HG02763 (cell line): ENCODE measurements at regions not wholly inside any gene's neighbourhood (a gene's known extent, or its start where the extent isn't known, plus 50 kb on each side); places are given as distances from the start of the nearest gene placed in this dataset.

Source experiments
- ATAC-seq: cut with Tn5 transposase; IDR thresholded peaks from one replicate; pipeline ENCODE4 v1.9.1; 2021; ENCODE audit warnings: mild to moderate bottlenecking, moderate library complexity; ENCODE audit not compliant: unreplicated experiment

DNA sequence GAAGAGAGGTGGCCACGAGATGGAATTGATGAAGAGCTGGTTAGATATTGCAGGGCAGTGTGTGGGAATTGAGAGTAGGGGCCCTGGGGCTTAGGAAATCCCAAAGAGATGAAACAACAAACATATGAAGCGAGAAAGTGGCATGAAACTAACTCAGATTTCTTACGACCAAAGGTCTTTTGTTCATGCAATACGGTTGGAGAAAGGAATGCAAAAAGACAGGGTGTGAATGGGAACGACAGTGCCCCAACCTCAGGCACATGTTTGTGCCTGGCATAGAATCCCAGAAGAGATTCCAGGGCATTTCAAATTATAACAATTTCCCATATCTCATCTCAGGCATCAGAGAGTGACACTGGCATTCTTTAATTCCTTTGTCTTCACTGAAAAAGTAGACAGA, 199.2 kb downstream of the ACTL7B start:
- no peak for ATAC-seq

DNA sequence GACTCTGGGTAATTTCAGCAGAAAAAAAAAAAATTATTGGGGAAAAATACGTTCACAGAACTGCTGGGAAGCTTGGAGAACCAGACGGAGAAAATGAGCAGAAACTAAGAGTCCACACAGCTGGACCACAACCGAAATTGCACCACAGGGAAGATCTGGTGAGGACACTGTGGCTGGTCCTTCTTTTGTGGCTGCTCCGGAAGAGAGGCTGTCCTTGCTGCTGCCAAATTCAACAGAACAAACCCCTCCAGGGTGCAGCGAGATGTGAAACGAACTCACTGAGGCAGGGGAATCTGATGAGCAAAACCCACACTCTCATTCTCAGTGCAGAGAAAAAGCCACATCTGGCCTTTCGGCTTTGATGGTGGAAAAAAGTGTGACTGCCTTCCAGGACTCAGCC, 200.0 kb downstream of the ACTL7B start:
- no peak for ATAC-seq

DNA sequence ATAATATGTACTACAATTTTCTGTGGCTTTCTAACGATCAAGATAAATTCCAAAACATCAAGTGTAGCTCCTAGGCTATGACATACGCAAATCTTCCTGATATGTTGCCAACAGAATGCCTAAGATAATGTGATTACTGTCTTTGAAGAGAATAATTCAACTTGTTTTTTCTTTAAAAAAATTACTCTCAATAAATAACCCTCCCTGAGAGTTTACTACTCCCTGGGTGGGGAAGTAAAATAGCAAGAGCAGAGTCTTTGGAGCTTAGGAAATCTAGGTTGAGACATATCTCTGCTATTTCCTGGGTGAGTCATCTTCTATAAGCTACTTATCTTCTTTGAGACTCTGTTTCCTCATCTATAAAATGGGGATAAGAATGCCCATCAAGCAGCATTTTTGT, 201.2 kb downstream of the ACTL7B start:
- ATAC-seq: no peak

DNA sequence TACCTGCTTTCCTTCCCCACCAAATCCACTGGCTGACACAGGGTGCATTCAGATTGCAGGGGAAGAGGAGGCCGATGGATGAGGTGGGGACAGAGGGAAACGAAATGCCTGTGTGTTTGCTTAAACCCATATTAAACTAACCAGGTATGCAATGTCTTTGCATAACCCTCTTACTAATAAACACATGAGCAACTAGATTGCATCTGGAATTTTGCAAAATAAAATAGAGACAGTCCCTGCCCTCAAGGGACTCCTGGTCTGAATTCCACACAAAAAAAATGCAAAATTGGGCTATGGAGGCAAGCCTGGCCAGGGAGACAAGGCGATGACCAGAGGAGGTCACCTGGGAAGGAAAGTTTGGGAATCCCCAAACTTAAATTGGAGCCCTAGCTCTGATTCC, 202.9 kb downstream of the ACTL7B start:
- no peak for ATAC-seq

DNA sequence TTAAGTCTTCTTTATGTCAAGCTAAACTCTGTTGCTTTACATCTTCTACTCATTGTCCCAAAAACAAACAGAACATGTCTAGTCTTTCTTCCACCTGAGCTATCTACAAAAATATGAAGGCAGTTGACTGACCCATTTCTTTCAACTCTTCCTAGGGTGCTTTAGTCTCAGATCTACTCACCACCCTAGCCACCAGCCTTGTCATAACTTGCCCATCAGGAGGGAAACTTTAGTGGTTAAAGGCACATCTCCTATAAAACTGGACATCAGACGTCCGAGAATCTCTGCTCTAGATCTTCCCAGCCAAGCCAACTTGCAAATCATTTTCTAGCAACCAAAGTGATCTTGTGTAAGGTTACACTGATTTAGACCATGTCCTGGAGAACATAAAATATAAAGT, 205.0 kb downstream of the ACTL7B start:
- no peak for ATAC-seq

DNA sequence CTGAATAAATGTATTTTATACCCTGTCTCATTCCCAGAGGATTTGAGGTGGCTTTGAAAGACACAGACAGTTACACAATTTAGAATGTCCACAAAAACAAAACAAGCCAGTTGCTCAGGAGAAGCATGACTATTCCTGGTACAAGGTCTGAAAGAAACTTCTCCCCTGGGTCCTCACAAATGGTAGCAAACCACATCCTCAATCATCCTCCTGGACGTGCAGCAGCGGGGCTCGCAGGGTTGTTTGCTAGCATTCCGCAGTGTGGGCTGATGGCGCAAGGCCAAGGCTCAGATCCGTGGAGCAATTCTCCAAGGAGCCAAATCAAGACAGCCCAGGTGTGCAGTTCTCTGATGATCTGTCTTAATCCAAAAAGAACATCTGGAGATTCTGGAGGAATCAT, 210.3 kb downstream of the ACTL7B start:
- no peak for ATAC-seq

DNA sequence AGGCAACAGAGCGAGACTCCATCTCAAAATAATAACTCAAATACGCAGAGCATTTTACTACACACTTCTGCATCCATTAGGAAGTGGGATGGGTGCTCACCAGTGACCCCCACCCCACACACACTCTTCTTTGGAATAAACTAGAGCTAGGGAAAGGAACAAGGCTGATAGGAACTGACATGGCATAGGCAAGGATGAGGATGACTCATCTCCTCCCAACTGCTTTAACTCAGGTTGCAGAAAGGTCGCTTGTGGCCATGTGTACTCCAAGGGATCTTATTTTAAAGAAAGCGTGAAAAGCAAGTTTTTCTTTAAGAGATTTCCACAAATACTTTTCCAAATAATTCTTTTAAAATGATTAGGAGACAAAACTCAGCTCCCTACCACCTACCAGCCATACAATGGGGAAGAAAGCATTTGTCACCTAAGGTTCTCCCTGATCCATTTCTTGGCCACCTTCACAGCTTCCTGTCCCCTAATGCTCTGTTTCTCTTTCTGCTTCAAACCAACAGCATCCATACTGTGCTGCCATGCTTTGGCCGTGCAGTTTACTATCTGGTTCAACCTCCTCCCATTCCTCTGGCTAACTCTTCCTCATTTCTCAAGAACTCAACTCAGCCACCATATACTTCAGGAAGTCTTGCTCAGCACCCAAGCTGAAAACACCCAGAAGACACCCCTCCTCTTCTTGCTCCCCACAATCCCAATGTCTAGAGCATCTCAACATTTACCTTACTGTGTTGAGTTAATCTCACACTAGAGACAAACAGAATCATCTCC, 211.9 kb downstream of the ACTL7B start:
- ATAC-seq: no peak

DNA sequence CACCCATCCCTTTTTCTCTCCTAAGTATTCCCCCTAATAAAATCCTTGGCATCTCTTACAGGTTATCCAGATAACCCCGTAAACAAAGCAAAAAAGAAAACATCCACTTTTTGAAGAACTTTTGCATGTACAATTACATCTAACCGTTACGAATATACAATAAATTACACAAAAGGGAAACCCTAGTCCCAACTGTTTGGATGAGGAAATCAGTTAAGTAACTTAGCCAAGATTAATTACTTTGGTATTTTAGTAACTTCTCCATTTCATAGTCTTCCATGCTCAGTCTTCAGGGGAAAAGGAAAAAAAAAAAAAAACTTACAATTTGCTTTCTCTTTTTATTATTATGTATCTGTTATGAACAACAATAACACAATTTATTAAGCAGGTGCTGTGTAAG, 212.9 kb downstream of the ACTL7B start:
- no peak for ATAC-seq

DNA sequence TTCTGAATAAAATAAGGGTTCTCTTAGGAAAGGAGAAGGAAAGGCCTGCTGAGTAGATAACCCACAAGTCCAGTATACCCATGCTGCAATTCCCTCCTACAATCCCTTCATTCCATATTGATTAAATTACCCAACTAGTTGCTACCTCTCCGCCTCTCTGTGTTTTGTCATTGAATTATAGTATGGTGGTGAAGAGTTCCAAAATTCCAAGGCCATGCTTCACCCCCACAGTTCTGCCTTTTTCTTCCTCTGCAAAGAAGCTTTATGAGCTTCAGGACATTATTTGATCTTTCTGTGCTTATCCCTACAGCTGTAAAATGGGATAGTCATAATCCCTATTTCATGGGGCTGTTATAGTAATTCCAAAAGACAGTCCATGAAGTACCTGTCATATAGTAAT, 215.6 kb downstream of the ACTL7B start:
- ATAC-seq: no peak

DNA sequence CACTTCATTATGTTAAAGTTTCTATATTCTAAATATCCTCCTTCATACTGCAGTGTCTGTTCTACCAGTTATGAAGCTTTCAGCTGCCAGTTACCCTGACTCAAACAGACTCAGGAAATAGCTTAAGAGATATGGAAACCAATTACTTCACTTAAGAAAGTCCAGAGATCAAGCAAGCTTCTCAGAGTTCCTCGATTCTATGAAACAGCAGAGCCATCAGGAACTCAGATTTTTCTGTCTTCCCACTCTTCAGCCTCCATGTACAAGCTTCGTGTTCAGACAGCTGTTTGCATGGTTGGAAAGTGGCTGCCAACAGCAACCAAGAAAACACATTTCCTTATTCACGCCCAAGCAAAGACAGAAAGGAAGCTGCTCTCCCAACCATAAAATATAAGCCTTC, 216.1 kb downstream of the ACTL7B start:
- ATAC-seq: no peak

DNA sequence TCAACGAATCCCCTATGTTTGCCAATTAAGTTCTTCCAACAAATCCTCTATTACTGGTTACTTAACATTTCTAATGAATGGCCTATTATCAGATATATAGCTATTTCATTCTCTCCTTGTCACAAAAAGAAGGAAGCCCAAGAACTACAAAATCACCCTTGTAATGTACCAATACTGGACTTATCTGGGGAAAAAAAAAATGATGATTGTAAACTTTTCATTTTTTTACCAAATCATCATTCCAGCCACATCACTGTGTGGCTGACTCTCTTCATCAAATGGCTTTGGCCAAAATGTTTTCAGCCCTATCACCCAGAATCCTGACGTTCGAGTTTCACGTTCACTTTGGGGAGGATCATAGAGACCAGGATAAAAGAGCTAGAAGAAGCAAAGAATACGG, 216.7 kb downstream of the ACTL7B start:
- ATAC-seq: no peak

DNA sequence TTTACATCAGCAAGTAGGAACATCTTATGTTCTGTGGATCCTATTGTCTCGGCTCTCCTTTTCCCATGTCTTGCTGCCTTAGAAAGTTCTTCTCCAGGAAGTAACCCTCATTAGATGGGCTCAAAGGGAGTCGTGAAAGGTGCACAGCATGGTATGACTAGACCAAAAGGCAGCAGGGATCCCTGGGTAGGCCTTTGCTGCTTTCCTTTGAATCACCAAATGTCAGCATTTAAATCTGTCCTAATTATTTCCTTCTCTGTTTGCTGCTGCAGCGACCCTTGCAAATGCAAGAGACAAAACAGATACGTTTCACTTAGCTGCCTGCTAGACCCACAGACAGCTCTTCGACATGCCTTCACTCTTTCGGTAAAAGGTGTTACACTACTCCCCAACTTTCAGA, 218.4 kb downstream of the ACTL7B start:
- no peak for ATAC-seq

DNA sequence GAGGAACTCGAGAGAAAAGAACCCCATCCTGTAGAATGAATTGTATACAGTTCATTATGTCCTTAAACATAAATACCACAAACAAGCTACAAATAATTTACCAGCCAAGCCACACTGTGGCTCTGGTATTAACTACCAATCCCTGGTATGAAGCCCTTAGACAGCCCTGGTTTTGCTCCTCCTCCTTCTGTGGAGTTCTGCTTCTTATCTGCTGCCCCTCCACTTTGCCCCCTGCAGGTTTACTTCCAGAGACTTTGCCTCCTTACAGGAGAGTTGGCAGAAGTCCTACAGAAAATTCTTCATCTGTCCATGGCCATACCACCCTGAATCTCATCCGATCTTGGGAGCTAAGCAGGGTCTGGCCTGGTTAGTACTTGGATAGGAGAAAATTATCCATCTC, 219.8 kb downstream of the ACTL7B start:
- ATAC-seq: no peak

DNA sequence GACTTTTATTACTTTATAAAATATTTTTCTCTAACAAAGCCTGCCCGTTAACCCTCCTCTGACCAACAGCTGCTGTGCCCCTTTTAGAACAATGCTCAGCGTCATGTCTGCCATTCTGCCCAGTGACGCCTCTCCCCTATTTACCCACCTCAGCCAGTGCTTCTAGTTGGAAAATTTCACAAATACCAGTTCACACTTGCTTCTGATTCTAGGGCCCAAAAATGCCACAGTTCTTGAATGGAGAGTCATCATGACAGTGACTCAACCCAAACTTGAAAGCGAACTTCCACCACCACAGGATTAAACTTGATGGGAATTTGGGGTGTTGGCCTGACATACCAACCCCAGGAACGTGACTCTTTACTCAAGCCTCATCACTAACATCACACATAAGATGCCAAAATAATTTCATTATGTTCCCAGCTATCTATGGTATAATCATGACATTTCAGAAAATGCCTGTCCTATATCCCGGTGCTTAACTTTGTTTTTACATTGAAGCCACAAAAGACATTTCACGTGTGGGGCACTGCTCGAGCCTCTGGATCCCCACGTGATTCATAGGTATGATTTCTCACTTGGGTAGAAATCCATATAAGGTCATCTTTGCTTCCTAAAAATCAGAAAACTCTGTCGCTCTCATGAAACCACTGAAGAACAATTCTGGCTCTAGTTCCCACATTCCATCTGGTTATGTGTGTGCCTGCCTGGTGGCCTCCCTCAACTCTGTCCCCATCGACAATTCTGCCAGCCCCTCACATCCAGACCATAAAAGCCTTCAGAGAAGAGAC, 220.9 kb downstream of the ACTL7B start:
- ATAC-seq: no peak

DNA sequence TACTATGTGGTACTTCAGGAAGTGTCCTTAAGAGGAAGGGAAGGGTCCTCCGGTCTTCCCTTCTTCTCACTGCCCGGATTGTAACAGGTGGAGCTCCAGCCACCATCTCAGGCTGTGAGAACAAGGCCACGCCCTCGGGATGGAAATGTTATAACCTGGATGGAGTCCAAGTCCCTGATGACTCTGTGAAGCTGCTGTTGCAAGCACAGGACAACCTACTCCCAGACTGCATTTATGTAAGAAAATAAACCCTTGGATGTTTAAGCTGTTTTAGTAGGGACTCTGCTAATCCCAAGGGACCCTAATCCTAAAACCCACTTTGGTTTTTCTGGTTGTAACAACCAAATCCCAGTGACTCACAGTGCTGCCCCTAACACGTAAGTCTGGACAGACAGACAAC, 221.6 kb downstream of the ACTL7B start:
- no peak for ATAC-seq

DNA sequence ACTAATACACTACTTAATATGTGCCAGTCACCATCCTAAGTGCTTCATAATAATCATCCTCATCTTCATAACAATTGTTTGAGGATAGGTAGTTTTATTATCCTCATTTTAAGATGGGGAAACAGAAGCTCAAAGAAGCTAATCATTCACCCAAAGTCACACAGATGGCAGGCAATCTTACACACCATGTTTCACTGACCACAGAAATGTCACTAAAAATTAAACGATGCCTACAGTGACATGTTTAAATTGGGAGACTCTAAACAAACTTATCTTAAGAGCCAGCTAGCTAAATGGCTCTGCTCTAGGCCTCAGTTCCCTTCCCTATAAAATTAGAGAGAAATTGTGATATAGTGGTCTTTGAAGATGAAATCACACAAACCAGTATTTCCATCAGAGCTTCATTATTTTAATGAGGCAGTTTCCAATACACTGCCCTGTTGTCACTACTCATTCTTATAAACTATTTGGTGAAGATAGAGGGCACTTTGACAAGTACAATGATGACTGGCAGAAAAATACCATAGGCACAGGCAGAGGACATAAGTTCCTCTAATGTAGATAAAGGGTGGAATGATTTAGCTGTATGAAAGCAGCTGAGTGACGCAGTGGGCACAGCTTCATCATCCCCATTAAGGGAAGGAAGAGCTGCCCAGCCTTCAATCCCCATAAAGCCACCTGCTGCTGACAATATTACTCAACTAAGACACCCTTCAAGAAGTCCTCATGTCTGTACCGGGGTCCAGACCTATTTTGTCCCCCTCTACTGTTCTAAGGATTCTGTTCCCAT, 224.1 kb downstream of the ACTL7B start:
- ATAC-seq: no peak

DNA sequence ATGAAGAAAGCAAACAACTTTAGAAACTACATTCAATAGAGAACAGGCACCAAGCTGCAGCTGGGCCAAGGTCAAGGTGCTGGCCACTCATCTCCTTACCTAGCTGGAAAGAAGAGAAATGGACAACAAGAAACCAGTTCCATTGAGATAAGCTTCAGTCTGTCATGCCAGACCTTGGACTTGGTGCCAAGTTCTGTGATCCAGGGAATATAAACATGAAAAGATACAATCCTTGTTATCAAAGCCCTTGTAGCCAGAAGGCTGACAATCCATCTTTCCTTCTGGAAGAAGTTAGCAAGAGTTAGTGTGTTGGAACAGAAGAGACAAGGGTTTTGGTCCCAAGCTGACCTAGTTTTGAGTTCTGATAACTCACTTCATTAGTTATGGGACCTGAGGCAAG, 227.5 kb downstream of the ACTL7B start:
- no peak for ATAC-seq

DNA sequence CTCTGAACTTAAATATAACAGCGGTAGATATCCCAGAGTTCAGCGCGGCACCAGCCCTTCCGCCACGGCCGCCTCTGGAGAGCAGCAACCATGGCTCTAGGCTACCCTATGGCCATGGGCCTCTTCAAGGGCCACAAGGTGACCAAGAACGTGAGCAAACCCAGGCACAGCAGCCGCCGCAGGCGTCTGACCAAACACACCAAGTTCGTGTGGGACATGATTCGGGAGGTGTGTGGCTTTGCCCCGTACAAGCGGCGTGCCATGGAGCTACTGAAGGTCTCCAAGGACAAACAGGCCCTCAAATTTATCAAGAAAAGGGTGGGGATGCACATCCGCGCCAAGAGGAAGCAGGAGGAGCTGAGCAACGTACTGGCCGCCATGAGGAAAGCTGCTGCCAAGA, 229.0 kb downstream of the ACTL7B start:
- ATAC-seq: no peak

DNA sequence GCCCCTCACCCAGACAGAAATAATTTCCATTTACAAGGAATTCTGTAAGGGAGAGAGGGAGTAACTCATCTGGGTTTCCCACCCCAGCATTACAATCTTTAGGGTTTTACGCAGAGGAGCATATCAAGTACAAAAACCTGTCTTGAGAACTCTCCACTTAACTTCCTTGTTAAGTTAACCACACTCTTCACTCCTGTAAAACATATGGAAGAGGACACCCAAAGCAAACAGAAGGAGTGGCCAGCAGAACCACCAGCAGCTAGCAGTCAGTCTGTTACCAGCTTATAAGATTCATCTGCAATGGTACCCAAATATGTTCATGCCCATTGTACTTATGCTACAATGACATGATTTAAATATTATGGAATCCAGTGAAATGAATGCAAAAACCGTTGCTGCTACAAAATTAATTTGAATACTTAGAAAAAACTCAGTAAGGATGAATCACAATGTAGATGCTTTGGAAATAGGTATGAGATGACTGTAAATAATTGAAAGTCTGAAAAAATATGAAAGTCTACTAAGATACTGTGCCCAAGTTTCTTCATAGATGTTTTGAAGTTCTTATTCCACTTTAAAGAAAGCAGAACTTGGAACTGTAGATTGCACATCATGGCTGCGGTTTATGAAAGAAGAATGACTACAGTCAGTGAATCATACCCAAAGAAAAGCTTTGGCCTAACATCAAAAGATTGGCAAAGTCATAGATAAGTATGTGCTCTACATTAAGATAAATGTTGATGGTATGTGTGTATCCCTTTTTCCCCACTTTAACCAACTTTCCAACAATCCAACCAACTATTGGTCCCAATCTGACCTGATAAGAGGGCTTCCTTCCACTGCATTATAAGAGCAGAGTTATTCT, 233.6 kb downstream of the ACTL7B start:
- no peak for ATAC-seq

DNA sequence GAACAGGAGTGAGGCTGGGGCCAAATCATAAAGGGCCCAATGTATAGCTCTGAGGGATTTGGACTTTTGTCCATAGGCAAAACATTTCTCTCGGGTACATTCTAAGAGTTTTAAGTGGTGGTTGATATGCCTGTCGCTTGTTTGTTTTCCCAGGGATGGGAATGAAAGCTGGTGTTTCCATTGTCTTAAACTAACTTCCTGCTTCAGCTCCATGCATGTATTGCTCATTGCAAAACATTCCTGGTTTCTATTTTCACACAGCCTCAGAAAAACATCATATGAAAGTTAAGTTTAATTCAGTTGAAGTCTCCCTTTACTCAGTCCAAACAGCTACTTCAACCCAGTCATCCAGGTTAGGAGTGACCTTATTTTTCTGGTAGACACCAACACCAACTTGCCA, 235.0 kb downstream of the ACTL7B start:
- ATAC-seq: no peak
